PFSK-1 (cell line): ENCODE measurements at regions not wholly inside any gene's neighbourhood (a gene's known extent, or its start where the extent isn't known, plus 50 kb on each side); places are given as distances from the start of the nearest gene placed in this dataset.

Source experiments
- FOXP2 ChIP-seq: optimal IDR thresholded peaks from 2 replicates; pipeline ENCODE3; 2011; ENCODE audit warnings: borderline replicate concordance, control low read depth, inconsistent platforms; ENCODE audit not compliant: insufficient read depth; ENCODE audit errors: extremely low read length, extremely low read depth
- POLR2AphosphoS5 ChIP-seq: IDR thresholded peaks from 2 replicates; pipeline ENCODE4 v1.6.1; 2012; ENCODE audit warnings: low read depth, mild to moderate bottlenecking, control low read depth, low read length, moderate library complexity
- REST ChIP-seq, 2 experiments: IDR thresholded peaks; 2 replicates each; pipeline versions ENCODE4 v1.6.1 to v1.8.0; 2011 to 2012; ENCODE audit warnings: low read depth in 2 of 2, low read length in 2 of 2, control low read depth in 1 of 2, inconsistent platforms in 1 of 2, mild to moderate bottlenecking in 1 of 2, moderate library complexity in 1 of 2; ENCODE audit not compliant: insufficient read depth in 1 of 2
- SIN3A ChIP-seq: IDR thresholded peaks from 2 replicates; pipeline ENCODE4 v1.6.1; 2012; ENCODE audit warnings: mild to moderate bottlenecking, low read length, moderate library complexity, borderline replicate concordance; ENCODE audit not compliant: insufficient read depth
- TAF1 ChIP-seq: IDR thresholded peaks from 2 replicates; pipeline ENCODE4 v1.6.1; 2012; ENCODE audit warnings: low read length, control low read depth, borderline replicate concordance; ENCODE audit not compliant: insufficient read depth

- TF ChIP-seq TAF1, result no peak
- no peak for TF ChIP-seq FOXP2
- no peak for TF ChIP-seq POLR2AphosphoS5
- no peak for TF ChIP-seq SIN3A
- no peak for TF ChIP-seq REST (IDR thresholded peaks at IDR 0.05; ENCODE audit: insufficient read depth in 1 of 2, low read depth in 2 of 2, low read length in 2 of 2)
Measured at GRCh38 chrX:41003506-41004270, 81.6 kb upstream of the USP9X start.

GRCh38 chrX:41005445-41005992 is 79.7 kb upstream of the USP9X start:
- peak; percentile 20 for TF ChIP-seq FOXP2
- TF ChIP-seq REST (IDR thresholded peaks at IDR 0.05; ENCODE audit: insufficient read depth in 1 of 2, low read depth in 2 of 2, low read length in 2 of 2), result no peak

GRCh38 chrX:41009850-41010846 is 75.1 kb upstream of the USP9X start:
- TF ChIP-seq POLR2AphosphoS5 (peak; percentile 42), FOXP2 (no peak), REST (IDR thresholded peaks at IDR 0.05; ENCODE audit: insufficient read depth in 1 of 2, low read depth in 2 of 2, low read length in 2 of 2) (peak in 1 of 2 experiments; percentile 60; a peak in 1 of 4 replicates), TAF1 (peak; percentile 54; the same call in 1 of the 2 replicates), SIN3A (peak; percentile 11; the same call in 1 of the 2 replicates)

GRCh38 chrX:41014776-41015360 is 70.4 kb upstream of the USP9X start:
- no peak for TF ChIP-seq TAF1
- TF ChIP-seq SIN3A, result no peak
- TF ChIP-seq REST (IDR thresholded peaks at IDR 0.05; ENCODE audit: insufficient read depth in 1 of 2, low read depth in 2 of 2, low read length in 2 of 2), result no peak
- TF ChIP-seq POLR2AphosphoS5, result no peak
- no peak for TF ChIP-seq FOXP2
